Activated B cell treated with CpG ODN at 0.5 μM for 24 hours (primary cell): ENCODE measurements at regions not wholly inside any gene's neighbourhood (a gene's known extent, or its start where the extent isn't known, plus 50 kb on each side); places are given as distances from the start of the nearest gene placed in this dataset.

Experiments
- ATAC-seq: fragments of 200-7000 bp; cut with Tn5 transposase; one replicate; pipeline ENCODE4 v1.10.0; 2021; ENCODE audit warnings: low read depth, mild to moderate bottlenecking, moderate library complexity
- CTCF ChIA-PET: fragments of 350-600 bp; sonication (Branson Sonifier 250); formaldehyde crosslinking; loops from one replicate; lab custom pipeline; 2021; ENCODE audit warnings: antibody characterized with exemption; lab: Charles Lee
- POLR2A ChIA-PET: fragments of 350-600 bp; sonication (Branson Sonifier 250); formaldehyde crosslinking; loops from one replicate; lab custom pipeline; 2021; ENCODE audit warnings: antibody characterized with exemption; lab: Charles Lee
- DNase-seq: peaks from one replicate; pipeline ENCODE4 v3.0.0; 2022
- H3K27ac Mint-ChIP-seq: one replicate; pipeline ENCODE4 v1.8.0; 2020; ENCODE audit warnings: mixed read lengths
- H3K27me3 Mint-ChIP-seq: one replicate; pipeline ENCODE4 v1.8.0; 2021; ENCODE audit warnings: mixed read lengths
- H3K36me3 Mint-ChIP-seq: one replicate; pipeline ENCODE4 v1.8.0; 2021; ENCODE audit warnings: low read depth, mixed read lengths
- H3K4me1 Mint-ChIP-seq: one replicate; pipeline ENCODE4 v1.8.0; 2021; ENCODE audit warnings: mixed read lengths
- H3K4me3 Mint-ChIP-seq: one replicate; pipeline ENCODE4 v1.8.0; 2020; ENCODE audit warnings: mild to moderate bottlenecking, mixed read lengths
- H3K9me3 Mint-ChIP-seq: one replicate; pipeline ENCODE4 v1.8.0; 2020; ENCODE audit warnings: mixed read lengths
- CTCF ChIP-seq: fragments of 200-600 bp; IDR thresholded peaks from one replicate; pipeline ENCODE4 v1.8.0; 2022; ENCODE audit warnings: antibody characterized with exemption, mild to moderate bottlenecking
- intact Hi-C: fragments of 100-400 bp; cut with micrococcal nuclease; formaldehyde crosslinking; loops from one replicate; pipeline ENCODE4 v1.15.1; 2024

GRCh38 chr15:39502611-39503195, 78.2 kb upstream of the THBS1 start:
- ChIA-PET POLR2A (no interaction called here), CTCF (no interaction called here)
- no peak for ATAC-seq
- Mint-ChIP-seq H3K9me3 (no peaks in the 10 kb centered on the region), H3K27me3 (peaks cover 2% of the 10 kb centered on the region), H3K4me1 (no peaks in the 10 kb centered on the region), H3K36me3 (no peaks in the 10 kb centered on the region), H3K4me3 (no peak overlapping the region), H3K27ac (no peak overlapping the region)
- intact Hi-C loops, result no loop called here
- no peak for DNase-seq
- TF ChIP-seq CTCF, result no peak

- H3K9me3 Mint-ChIP-seq, result no peaks in the 10 kb centered on the region
- H3K4me3 Mint-ChIP-seq, result no peak overlapping the region
- no peak overlapping the region for H3K27ac Mint-ChIP-seq
- peaks cover 2% of the 10 kb centered on the region for H3K27me3 Mint-ChIP-seq
- no peaks in the 10 kb centered on the region for H3K4me1 Mint-ChIP-seq
- intact Hi-C loops, result no loop called here
- ChIA-PET POLR2A (no interaction called here), CTCF (no interaction called here)
- DNase-seq (no peak), ATAC-seq (no peak)
- H3K36me3 Mint-ChIP-seq, result no peaks in the 10 kb centered on the region
- no peak for TF ChIP-seq CTCF
These were observed 77.4 kb upstream of the THBS1 start for GRCh38 chr15:39503526-39503925.

GRCh38 chr15:39504808-39505207, 76.1 kb upstream of the THBS1 start:
- CTCF ChIA-PET, result no interaction called here
- POLR2A ChIA-PET, result no interaction called here
- Mint-ChIP-seq H3K36me3 (no peaks in the 10 kb centered on the region), H3K27ac (no peak overlapping the region), H3K4me3 (no peak overlapping the region), H3K9me3 (no peaks in the 10 kb centered on the region), H3K4me1 (no peaks in the 10 kb centered on the region), H3K27me3 (peaks cover 2% of the 10 kb centered on the region)
- intact Hi-C loops, result no loop called here
- no peak for TF ChIP-seq CTCF
- DNase-seq (no peak), ATAC-seq (no peak)

- H3K27me3 Mint-ChIP-seq, result peaks cover 2% of the 10 kb centered on the region
- no peak overlapping the region for H3K4me3 Mint-ChIP-seq
- POLR2A ChIA-PET, result no interaction called here
- H3K4me1 Mint-ChIP-seq, result no peaks in the 10 kb centered on the region
- CTCF ChIA-PET, result no interaction called here
- no peaks in the 10 kb centered on the region for H3K36me3 Mint-ChIP-seq
- intact Hi-C loops, result no loop called here
- no peaks in the 10 kb centered on the region for H3K9me3 Mint-ChIP-seq
- no peak for DNase-seq
- ATAC-seq, result no peak
- no peak overlapping the region for H3K27ac Mint-ChIP-seq
- no peak for TF ChIP-seq CTCF
These were observed 74.7 kb upstream of the THBS1 start for GRCh38 chr15:39506146-39506545.

- POLR2A ChIA-PET, result no interaction called here
- Mint-ChIP-seq H3K4me3 (no peak overlapping the region), H3K27me3 (peaks cover 2% of the 10 kb centered on the region), H3K4me1 (no peaks in the 10 kb centered on the region), H3K36me3 (no peaks in the 10 kb centered on the region), H3K9me3 (no peaks in the 10 kb centered on the region), H3K27ac (no peak overlapping the region)
- TF ChIP-seq CTCF, result no peak
- intact Hi-C loops, result no loop called here
- DNase-seq (no peak), ATAC-seq (no peak)
- CTCF ChIA-PET, result no interaction called here
These were observed 72.3 kb upstream of the THBS1 start for GRCh38 chr15:39508536-39508935.
